Vagina (tissue), 2 donors: ENCODE measurements at regions not wholly inside any gene's neighbourhood (a gene's known extent, or its start where the extent isn't known, plus 50 kb on each side); places are given as distances from the start of the nearest gene placed in this dataset.

Experiments used
- DNase-seq, 2 donors: peaks; one replicate each; pipeline ENCODE4 v3.0.0-alpha.2; 2017; ENCODE audit errors: extremely low spot score in 2 of 2
- H3K27ac ChIP-seq: fragments of 200-600 bp; sonication (generic); one replicate; pipeline ENCODE4 v1.5.1; 2019
- H3K27me3 ChIP-seq: fragments of 200-600 bp; sonication (generic); one replicate; pipeline ENCODE4 v1.5.1; 2019
- H3K36me3 ChIP-seq, 2 donors: fragments of 200-600 bp; sonication (generic); one replicate each; pipeline ENCODE4 v1.5.1; 2017 to 2019
- H3K4me1 ChIP-seq: fragments of 200-600 bp; sonication (generic); one replicate; pipeline ENCODE4 v1.5.1; 2019
- H3K4me3 ChIP-seq, 2 donors: fragments of 200-600 bp; sonication (generic); 1 replicate in 1 of 2; 2 replicates in 1 of 2; pipeline ENCODE4 v1.5.1; 2016 to 2019
- H3K9me3 ChIP-seq: fragments of 200-600 bp; sonication (generic); one replicate; pipeline ENCODE4 v1.5.1; 2019
- CTCF ChIP-seq, 3 experiments: fragments of 450-650 bp in 2 of 3; fragments of 200-600 bp in 1 of 3; sonication (generic) in 1 of 3; IDR thresholded peaks; one replicate each; pipeline ENCODE4 v1.5.1; 2017 to 2019; ENCODE audit warnings: antibody characterized with exemption in 3 of 3, mild to moderate bottlenecking in 2 of 3, moderate library complexity in 2 of 3
- POLR2A ChIP-seq, 2 donors: fragments of 450-650 bp; IDR thresholded peaks; one replicate each; pipeline ENCODE4 v1.6.1; 2017; ENCODE audit warnings: antibody characterized with exemption in 2 of 2, mild to moderate bottlenecking in 2 of 2, moderate library complexity in 2 of 2
- POLR2AphosphoS5 ChIP-seq, 2 donors: sonication (generic); formaldehyde crosslinking; IDR thresholded peaks; one replicate each; pipeline ENCODE4 v1.9.0; 2017; ENCODE audit warnings: antibody characterized with exemption in 2 of 2, mild to moderate bottlenecking in 2 of 2, low read depth in 1 of 2; ENCODE audit not compliant: insufficient read depth in 1 of 2
- intact Hi-C: fragments of 100-400 bp; cut with DNase I; formaldehyde crosslinking; loops from one replicate; pipeline ENCODE4 v1.15.1; 2023

GRCh38 chr14:103271189-103271588, 62.8 kb upstream of the EIF5 start:
- Histone ChIP-seq H3K27me3 (no peaks in the 10 kb centered on the region), H3K27ac (no peak overlapping the region), H3K36me3 (no peaks in the 10 kb centered on the region), H3K9me3 (no peaks in the 10 kb centered on the region), H3K4me3 (no peak overlapping the region), H3K4me1 (peaks cover 11% of the 10 kb centered on the region)
- intact Hi-C loops: no loop called here
- DNase-seq: no peak
- TF ChIP-seq POLR2A (IDR thresholded peaks at IDR 0.05) (no peak), CTCF (IDR thresholded peaks at IDR 0.05) (no peak), POLR2AphosphoS5 (IDR thresholded peaks at IDR 0.05; ENCODE audit: insufficient read depth in 1 of 2, low read depth in 1 of 2) (no peak)

GRCh38 chr14:103273145-103273744, 60.8 kb upstream of the EIF5 start:
- intact Hi-C loops: no loop called here
- H3K9me3 ChIP-seq: no peaks in the 10 kb centered on the region
- DNase-seq: peak in 1 of 2 donors; percentile 22
- no peaks in the 10 kb centered on the region for H3K27me3 ChIP-seq
- H3K27ac ChIP-seq: no peak overlapping the region
- H3K4me3 ChIP-seq: peak overlapping the region; percentile 30 to 50
- H3K36me3 ChIP-seq: no peaks in the 10 kb centered on the region
- no peak for TF ChIP-seq POLR2A (IDR thresholded peaks at IDR 0.05)
- TF ChIP-seq POLR2AphosphoS5 (IDR thresholded peaks at IDR 0.05; ENCODE audit: insufficient read depth in 1 of 2, low read depth in 1 of 2): no peak
- TF ChIP-seq CTCF (IDR thresholded peaks at IDR 0.05): no peak
- H3K4me1 ChIP-seq: peaks cover 11% of the 10 kb centered on the region

- intact Hi-C loops: no loop called here
- TF ChIP-seq POLR2AphosphoS5 (IDR thresholded peaks at IDR 0.05; ENCODE audit: insufficient read depth in 1 of 2, low read depth in 1 of 2) (no peak), CTCF (IDR thresholded peaks at IDR 0.05) (no peak), POLR2A (IDR thresholded peaks at IDR 0.05) (no peak)
- peak in 1 of 2 donors; percentile 71 for DNase-seq
- H3K4me3 ChIP-seq: peak overlapping the region; percentile 30 to 50
- H3K27me3 ChIP-seq: no peaks in the 10 kb centered on the region
- no peak overlapping the region for H3K27ac ChIP-seq
- H3K9me3 ChIP-seq: no peaks in the 10 kb centered on the region
- no peaks in the 10 kb centered on the region for H3K36me3 ChIP-seq
- peaks cover 18% of the 10 kb centered on the region for H3K4me1 ChIP-seq
These were observed 60.1 kb upstream of the EIF5 start for GRCh38 chr14:103273745-103274615.

- TF ChIP-seq POLR2AphosphoS5 (IDR thresholded peaks at IDR 0.05; ENCODE audit: insufficient read depth in 1 of 2, low read depth in 1 of 2) (no peak), CTCF (IDR thresholded peaks at IDR 0.05) (no peak)
- no peak overlapping the region for H3K27ac ChIP-seq
- H3K36me3 ChIP-seq: no peaks in the 10 kb centered on the region
- intact Hi-C loops: no loop called here
- H3K27me3 ChIP-seq: no peaks in the 10 kb centered on the region
- no peak for DNase-seq
- H3K9me3 ChIP-seq: no peaks in the 10 kb centered on the region
- peaks cover 22% of the 10 kb centered on the region for H3K4me1 ChIP-seq
- H3K4me3 ChIP-seq: no peak overlapping the region
These were observed 59.0 kb upstream of the EIF5 start for GRCh38 chr14:103275000-103275399.

GRCh38 chr14:103277931-103278330, 56.1 kb upstream of the EIF5 start:
- H3K4me3 ChIP-seq: no peak overlapping the region
- peak in 1 of 2 donors; percentile 42 for DNase-seq
- TF ChIP-seq POLR2AphosphoS5 (IDR thresholded peaks at IDR 0.05; ENCODE audit: insufficient read depth in 1 of 2, low read depth in 1 of 2) (no peak), CTCF (IDR thresholded peaks at IDR 0.05) (no peak), POLR2A (IDR thresholded peaks at IDR 0.05) (no peak)
- no peaks in the 10 kb centered on the region for H3K9me3 ChIP-seq
- intact Hi-C loops: no loop called here
- no peaks in the 10 kb centered on the region for H3K36me3 ChIP-seq
- H3K27ac ChIP-seq: no peak overlapping the region
- H3K27me3 ChIP-seq: no peaks in the 10 kb centered on the region
- peaks cover 26% of the 10 kb centered on the region for H3K4me1 ChIP-seq
